Activated CD8-positive, alpha-beta memory T cell treated with anti-CD3 and anti-CD28 coated beads, Interleukin-2, amount 50 U/mL, for 1 hour (primary cell): ENCODE measurements at regions not wholly inside any gene's neighbourhood (a gene's known extent, or its start where the extent isn't known, plus 50 kb on each side); places are given as distances from the start of the nearest gene placed in this dataset.
"Not testable (repeated sequence)": the region's sequence is repeated elsewhere in the genome, so short reads cannot be mapped to it uniquely, and the experiment has no call there.

ENCODE experiments used
- DNase-seq: peaks from one replicate; pipeline ENCODE4 v3.0.0-alpha.2; 2020; ENCODE audit errors: extremely low read depth

GRCh38 chrX:52261125-52261462, 76.4 kb downstream of the MAGED4 start:
- no peak for DNase-seq

GRCh38 chrX:52261463-52262194, 76.9 kb downstream of the MAGED4 start:
- DNase-seq = peak; percentile 83

- no peak for DNase-seq
Observed at GRCh38 chrX:52262195-52262546, 77.5 kb downstream of the MAGED4 start.

- DNase-seq = no peak
Observed at GRCh38 chrX:52263417-52263816, 78.7 kb downstream of the MAGED4 start.

- no peak for DNase-seq
Observed at GRCh38 chrX:52265713-52266112, 81.0 kb downstream of the MAGED4 start.

GRCh38 chrX:52268502-52268901, 83.8 kb downstream of the MAGED4 start:
- DNase-seq = not testable (repeated sequence)

GRCh38 chrX:52270453-52271116, 85.9 kb downstream of the MAGED4 start:
- DNase-seq = no peak

- no peak for DNase-seq
Observed at GRCh38 chrX:52271206-52271605, 86.5 kb downstream of the MAGED4 start.

- no peak for DNase-seq
Observed at GRCh38 chrX:52277666-52278065, 91.2 kb upstream of the XAGE2 start.

- DNase-seq = no peak
Observed at GRCh38 chrX:52280812-52281211, 88.0 kb upstream of the XAGE2 start.

GRCh38 chrX:52284865-52285264, 84.0 kb upstream of the XAGE2 start:
- DNase-seq = no peak

GRCh38 chrX:52298968-52299367, 69.9 kb upstream of the XAGE2 start:
- not testable (repeated sequence) for DNase-seq

GRCh38 chrX:52308532-52308931, 60.3 kb upstream of the XAGE2 start:
- DNase-seq = not testable (repeated sequence)
